Left ventricle myocardium inferior (tissue), 1 donor: ENCODE measurements at regions not wholly inside any gene's neighbourhood (a gene's known extent, or its start where the extent isn't known, plus 50 kb on each side); places are given as distances from the start of the nearest gene placed in this dataset.

ENCODE experiments used
- DNase-seq: peaks from one replicate; pipeline ENCODE4 v3.0.0-alpha.2; 2020
- H3K27ac ChIP-seq: fragments of 200-600 bp; replicated peaks from 2 replicates; pipeline ENCODE4 v1.8.0; 2021
- H3K27me3 ChIP-seq: fragments of 200-600 bp; 2 replicates; pipeline ENCODE4 v1.8.0; 2021; ENCODE audit warnings: low read depth
- H3K36me3 ChIP-seq: fragments of 200-600 bp; 2 replicates; pipeline ENCODE4 v1.8.0; 2021
- H3K4me1 ChIP-seq: fragments of 200-600 bp; 2 replicates; pipeline ENCODE4 v1.8.0; 2021
- H3K4me3 ChIP-seq: fragments of 200-600 bp; 2 replicates; pipeline ENCODE4 v1.8.0; 2021; ENCODE audit warnings: mild to moderate bottlenecking, moderate library complexity
- H3K9me3 ChIP-seq: fragments of 200-600 bp; replicated peaks from 2 replicates; pipeline ENCODE4 v1.8.0; 2021
- CTCF ChIP-seq: fragments of 200-600 bp; IDR thresholded peaks from 2 replicates; pipeline ENCODE4 v1.8.0; 2021; ENCODE audit warnings: antibody characterized with exemption, mild to moderate bottlenecking, borderline replicate concordance
- intact Hi-C: fragments of 100-400 bp; cut with micrococcal nuclease; formaldehyde crosslinking; loops from one replicate; pipeline ENCODE4 v1.11.0; 2022
- donor health status: DM: no; HTN: yes; CAD: no; lungs with severe emphysema.

- Histone ChIP-seq H3K27ac (no peak overlapping the region), H3K36me3 (no peaks in the 10 kb centered on the region), H3K9me3 (peaks cover 12% of the 10 kb centered on the region), H3K4me3 (no peak overlapping the region), H3K4me1 (peaks cover 25% of the 10 kb centered on the region), H3K27me3 (peaks cover 39% of the 10 kb centered on the region)
- no peak for DNase-seq
- TF ChIP-seq CTCF: no peak
- intact Hi-C loops: no loop called here
Measured at GRCh38 chr10:21176934-21177480, 279.9 kb upstream of the NEBL start.

DNA sequence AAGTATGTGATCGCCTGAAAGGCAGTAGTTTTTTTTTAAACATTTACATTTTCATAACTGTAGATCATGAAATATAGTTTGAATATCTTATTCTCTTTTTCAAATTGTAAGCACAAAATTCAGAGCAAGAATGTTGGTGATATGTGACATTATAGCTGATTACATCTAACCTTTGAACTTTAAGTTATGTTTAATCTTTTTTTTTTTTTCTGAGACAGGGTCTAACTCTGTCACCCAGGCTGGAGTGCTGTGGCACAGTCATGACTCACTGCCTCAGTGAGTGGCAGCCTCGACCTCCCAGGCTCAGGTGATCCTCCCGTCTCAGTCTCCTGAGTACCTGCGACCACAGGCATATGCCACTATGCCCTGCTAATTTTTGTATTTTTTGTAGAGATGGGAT is 278.7 kb upstream of the NEBL start:
- peaks cover 25% of the 10 kb centered on the region for H3K4me1 ChIP-seq
- H3K27ac ChIP-seq: no peak overlapping the region
- H3K27me3 ChIP-seq: peaks cover 48% of the 10 kb centered on the region
- TF ChIP-seq CTCF: no peak
- H3K4me3 ChIP-seq: no peak overlapping the region
- DNase-seq: no peak
- intact Hi-C loops: no loop called here
- peaks cover 12% of the 10 kb centered on the region for H3K9me3 ChIP-seq
- H3K36me3 ChIP-seq: no peaks in the 10 kb centered on the region

- Histone ChIP-seq H3K27me3 (peaks cover 48% of the 10 kb centered on the region), H3K9me3 (peaks cover 8% of the 10 kb centered on the region), H3K27ac (peak overlapping the region; percentile 76), H3K4me3 (peak overlapping the region; percentile 75), H3K36me3 (no peaks in the 10 kb centered on the region), H3K4me1 (peaks cover 25% of the 10 kb centered on the region)
- intact Hi-C loops: no loop called here
- no peak for TF ChIP-seq CTCF
- DNase-seq: no peak
Measured at GRCh38 chr10:21174715-21175495, 277.8 kb upstream of the NEBL start.

GRCh38 chr10:21173802-21174714 is 276.9 kb upstream of the NEBL start:
- intact Hi-C loops: no loop called here
- H3K27ac ChIP-seq: peak overlapping the region; percentile 76
- H3K36me3 ChIP-seq: no peaks in the 10 kb centered on the region
- TF ChIP-seq CTCF: no peak
- peaks cover 25% of the 10 kb centered on the region for H3K4me1 ChIP-seq
- peak; percentile 47 for DNase-seq
- H3K4me3 ChIP-seq: peak overlapping the region; percentile 75
- peaks cover 48% of the 10 kb centered on the region for H3K27me3 ChIP-seq
- no peaks in the 10 kb centered on the region for H3K9me3 ChIP-seq

DNA sequence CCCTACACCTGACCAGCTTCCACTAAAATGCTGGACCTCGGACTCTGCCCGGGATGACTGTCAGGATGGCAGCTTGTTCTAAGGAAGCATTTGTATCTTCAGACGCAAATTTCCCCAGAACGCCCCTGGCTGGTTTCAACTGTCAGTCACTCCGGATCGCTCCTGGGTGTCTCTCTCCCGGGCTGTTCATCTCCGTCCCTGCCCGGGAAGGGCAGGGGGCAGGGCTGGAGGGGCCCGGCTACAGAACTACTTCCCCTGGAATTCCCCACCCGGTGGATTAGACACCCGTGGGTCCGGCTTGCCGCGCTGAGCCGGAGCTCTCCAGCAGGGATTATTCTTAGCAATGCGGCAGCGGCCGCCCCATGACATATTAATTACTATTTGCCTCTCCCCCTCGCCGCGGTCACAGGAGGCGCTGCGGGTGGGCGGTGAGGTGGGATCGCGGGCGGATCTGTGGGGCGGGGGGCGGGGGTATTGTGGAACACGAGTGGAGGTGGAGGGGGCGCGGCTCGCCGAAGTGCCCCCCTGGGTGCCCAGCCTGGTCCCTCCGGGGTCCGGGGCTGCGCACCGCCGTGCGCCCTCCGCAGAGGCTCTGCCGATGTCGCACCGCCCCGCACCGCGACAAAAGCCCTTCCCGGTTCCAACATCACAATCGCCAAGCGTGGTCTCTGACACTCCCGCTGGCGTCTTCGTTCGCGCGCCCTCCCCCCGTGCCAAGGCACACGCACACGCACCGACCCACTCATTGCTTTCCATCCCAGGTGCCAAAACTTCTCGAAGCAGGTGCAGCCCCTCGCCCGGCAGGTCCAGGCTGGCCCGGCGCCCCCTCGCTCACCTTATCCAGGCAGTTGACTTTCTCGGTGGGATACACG is 276.1 kb upstream of the NEBL start:
- Histone ChIP-seq H3K36me3 (no peaks in the 10 kb centered on the region), H3K4me1 (peaks cover 25% of the 10 kb centered on the region), H3K4me3 (peak overlapping the region; percentile 75), H3K27ac (peak overlapping the region; percentile 76), H3K27me3 (peaks cover 48% of the 10 kb centered on the region), H3K9me3 (no peaks in the 10 kb centered on the region)
- no peak for DNase-seq
- TF ChIP-seq CTCF: no peak
- intact Hi-C loops: no loop called here
